GM06990 (cell line): ENCODE measurements at regions not wholly inside any gene's neighbourhood (a gene's known extent, or its start where the extent isn't known, plus 50 kb on each side); places are given as distances from the start of the nearest gene placed in this dataset.
"Not testable (repeated sequence)": the region's sequence is repeated elsewhere in the genome, so short reads cannot be mapped to it uniquely, and the experiment has no call there.

Source experiments
- DNase-seq: peaks from one replicate; pipeline ENCODE4 v3.0.0-alpha.2; 2011; ENCODE audit not compliant: insufficient read length; ENCODE audit errors: extremely low read depth
- H3K27me3 ChIP-seq: replicated peaks from 2 replicates; pipeline ENCODE4 v1.6.0; 2011; ENCODE audit warnings: low read length; ENCODE audit not compliant: control insufficient read depth, insufficient read depth
- H3K36me3 ChIP-seq: 2 replicates; pipeline ENCODE4 v1.5.1; 2011; ENCODE audit warnings: low read length; ENCODE audit not compliant: control insufficient read depth, insufficient read depth
- H3K4me3 ChIP-seq: replicated peaks from 2 replicates; pipeline ENCODE4 v1.5.1; 2011; ENCODE audit warnings: low read depth, mild to moderate bottlenecking, control low read depth, low read length
- TF ChIP-seq, protein P1 (sequence below): IDR thresholded peaks from 2 replicates; pipeline ENCODE4 v1.5.1; 2011; ENCODE audit warnings: low read length, control low read depth, mild to moderate bottlenecking, inconsistent platforms; ENCODE audit not compliant: insufficient read depth, poor library complexity, severe bottlenecking

DNA sequence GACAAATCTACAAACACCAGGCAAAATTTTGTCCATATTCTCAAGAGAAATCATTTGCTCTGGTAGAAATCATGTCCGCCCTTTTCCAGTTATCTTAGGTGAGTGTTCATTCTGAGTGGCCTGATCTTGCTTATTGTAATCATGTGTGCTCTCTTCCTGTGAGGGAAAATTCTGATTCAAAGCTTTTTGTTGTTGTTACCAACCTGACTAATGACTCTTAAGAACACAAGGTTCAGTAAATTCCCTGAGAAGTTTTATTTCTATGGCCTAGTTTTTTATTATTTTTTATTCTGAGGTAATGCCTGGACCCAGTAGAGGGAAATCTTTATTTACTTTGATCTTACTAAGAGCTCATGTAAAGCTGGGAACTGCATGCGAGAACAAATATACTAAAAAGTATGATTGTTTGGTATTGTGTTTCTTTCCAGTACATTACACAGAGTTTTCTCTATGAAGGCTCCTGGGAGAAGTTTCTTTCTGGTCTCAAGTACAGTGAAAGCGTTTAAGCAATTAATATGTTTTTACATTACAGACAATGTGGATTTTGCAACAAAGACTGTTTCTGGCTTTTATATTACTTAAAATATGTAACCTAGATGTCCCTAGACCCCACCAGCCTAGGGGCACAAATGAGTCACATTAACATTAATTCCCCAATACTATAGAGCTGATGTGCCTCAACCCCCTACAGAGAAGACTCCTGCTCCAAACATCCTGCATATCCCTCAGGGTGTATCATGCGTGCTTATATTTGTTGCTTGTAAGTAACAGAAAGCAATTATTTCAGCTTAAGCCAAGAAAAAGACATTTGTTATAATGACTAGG lies 138.1 kb downstream of the TMEM167A start:
- no peak for DNase-seq
- Histone ChIP-seq H3K4me3 (no peak overlapping the region), H3K36me3 (no peaks in the 10 kb centered on the region), H3K27me3 (no peaks in the 10 kb centered on the region)
- TF ChIP-seq, protein P1, sequence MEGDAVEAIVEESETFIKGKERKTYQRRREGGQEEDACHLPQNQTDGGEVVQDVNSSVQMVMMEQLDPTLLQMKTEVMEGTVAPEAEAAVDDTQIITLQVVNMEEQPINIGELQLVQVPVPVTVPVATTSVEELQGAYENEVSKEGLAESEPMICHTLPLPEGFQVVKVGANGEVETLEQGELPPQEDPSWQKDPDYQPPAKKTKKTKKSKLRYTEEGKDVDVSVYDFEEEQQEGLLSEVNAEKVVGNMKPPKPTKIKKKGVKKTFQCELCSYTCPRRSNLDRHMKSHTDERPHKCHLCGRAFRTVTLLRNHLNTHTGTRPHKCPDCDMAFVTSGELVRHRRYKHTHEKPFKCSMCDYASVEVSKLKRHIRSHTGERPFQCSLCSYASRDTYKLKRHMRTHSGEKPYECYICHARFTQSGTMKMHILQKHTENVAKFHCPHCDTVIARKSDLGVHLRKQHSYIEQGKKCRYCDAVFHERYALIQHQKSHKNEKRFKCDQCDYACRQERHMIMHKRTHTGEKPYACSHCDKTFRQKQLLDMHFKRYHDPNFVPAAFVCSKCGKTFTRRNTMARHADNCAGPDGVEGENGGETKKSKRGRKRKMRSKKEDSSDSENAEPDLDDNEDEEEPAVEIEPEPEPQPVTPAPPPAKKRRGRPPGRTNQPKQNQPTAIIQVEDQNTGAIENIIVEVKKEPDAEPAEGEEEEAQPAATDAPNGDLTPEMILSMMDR, result no peak

DNA sequence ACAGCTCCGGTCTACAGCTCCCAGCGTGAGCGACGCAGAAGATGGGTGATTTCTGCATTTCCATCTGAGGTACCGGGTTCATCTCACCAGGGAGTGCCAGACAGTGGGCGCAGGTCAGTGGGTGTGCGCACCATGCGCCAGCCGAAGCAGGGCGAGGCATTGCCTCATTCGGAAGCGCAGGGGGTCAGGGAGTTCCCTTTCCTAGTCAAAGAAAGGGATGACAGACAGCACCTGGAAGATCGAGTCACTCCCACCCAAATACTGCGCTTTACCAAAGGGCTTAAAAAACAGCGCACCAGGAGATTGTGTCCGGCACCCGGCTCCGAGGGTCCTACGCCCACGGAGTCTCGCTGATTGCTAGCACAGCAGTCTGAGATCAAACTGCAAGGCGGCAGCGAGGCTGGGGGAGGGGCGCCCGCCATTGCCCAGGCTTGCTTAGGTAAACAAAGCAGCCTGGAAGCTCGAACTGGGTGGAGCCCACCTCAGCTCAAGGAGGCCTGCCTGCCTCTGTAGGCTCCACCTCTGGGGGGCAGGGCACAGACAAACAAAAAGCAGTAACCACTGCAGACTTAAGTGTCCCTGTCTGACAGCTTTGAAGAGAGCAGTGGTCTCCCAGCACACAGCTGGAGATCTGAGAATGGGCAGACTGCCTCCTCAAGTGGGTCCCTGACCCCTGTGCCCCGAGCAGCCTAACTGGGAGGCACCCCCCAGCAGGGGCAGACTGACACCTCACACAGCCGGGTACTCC lies 144.5 kb downstream of the TMEM167A start:
- not testable (repeated sequence) for H3K27me3 ChIP-seq, DNase-seq, H3K4me3 ChIP-seq, H3K36me3 ChIP-seq

DNA sequence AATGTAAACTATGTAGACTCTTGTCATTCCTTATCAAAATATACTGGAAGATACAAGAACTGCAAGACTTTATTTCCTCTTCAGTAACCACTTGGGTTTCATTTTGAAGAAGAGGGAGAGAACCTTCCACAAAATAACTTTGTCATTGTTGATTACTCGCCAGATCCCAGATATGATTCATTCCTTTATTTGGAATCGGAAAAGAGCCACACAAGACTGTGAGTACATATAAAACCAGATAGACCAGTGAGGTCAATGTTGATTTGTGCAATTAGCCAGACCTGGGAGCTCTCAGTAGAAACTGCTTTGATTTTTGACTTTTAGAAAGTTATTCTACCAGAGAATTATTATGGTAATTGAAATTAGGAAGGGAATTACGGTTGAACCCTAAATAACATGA lies 146.1 kb downstream of the TMEM167A start:
- no peak for DNase-seq
- no peaks in the 10 kb centered on the region for H3K27me3 ChIP-seq
- no peaks in the 10 kb centered on the region for H3K36me3 ChIP-seq
- no peak overlapping the region for H3K4me3 ChIP-seq
- TF ChIP-seq, protein P1, result no peak

DNA sequence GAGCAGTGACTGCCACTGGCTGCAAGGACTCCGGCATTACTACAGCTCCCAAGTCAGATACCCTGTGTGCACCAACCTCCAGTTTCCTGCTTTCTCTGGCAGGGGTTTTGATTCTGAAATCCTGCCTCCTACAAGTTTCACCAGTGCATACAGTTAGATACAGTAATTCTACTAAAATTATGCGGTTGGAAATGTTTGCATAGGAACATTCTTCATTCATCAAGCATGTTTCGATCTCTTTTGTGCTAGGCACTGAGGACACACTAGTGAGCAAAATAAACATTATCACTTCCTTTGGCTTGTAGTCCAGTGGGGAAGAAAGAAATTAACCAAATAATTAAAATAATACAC lies 152.2 kb downstream of the TMEM167A start:
- H3K36me3 ChIP-seq, result no peaks in the 10 kb centered on the region
- no peak overlapping the region for H3K4me3 ChIP-seq
- DNase-seq, result no peak
- TF ChIP-seq, protein P1, result no peak
- H3K27me3 ChIP-seq, result no peaks in the 10 kb centered on the region

DNA sequence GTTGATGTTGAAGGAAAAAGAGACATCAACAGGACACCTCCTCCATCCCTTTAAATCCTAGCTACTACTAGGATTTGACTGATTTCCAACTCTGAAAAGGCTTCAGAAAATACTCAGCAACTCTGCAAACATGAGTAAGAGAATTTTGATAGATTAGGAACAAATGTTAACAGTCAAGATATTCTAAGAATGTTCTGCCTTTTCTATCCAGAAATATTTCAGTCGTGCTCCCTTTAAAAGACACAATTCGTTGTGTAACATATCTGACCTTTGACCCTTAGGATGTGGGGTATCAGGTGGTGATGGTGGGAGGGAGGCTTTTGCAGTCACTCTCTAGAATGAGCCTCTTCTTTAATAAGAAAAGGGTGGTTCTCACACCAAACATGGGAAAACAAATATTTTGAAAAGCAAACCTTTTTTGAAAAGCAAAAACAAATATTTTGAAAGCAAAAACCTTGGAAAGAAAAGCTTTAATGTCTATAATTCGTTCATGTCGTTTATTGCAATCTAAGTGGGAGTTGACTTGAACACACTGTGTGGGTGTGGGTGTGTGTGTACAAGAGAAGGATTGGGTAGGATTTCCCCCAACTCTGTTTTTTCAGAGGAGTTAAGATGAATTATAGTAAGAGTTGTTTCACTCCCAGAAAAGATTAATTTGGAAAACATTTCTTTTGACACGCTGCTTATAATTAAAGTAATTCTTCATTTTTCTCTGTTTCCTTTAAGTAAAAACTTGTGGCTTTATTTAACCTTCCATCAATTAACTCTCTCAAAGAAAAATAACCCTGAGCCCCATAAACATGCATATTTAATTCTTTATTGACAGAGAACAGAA lies 152.8 kb downstream of the TMEM167A start:
- no peak for DNase-seq
- TF ChIP-seq, protein P1, result no peak
- Histone ChIP-seq H3K4me3 (no peak overlapping the region), H3K36me3 (no peaks in the 10 kb centered on the region), H3K27me3 (no peaks in the 10 kb centered on the region)
